GM12864 (cell line): ENCODE measurements at regions not wholly inside any gene's neighbourhood (a gene's known extent, or its start where the extent isn't known, plus 50 kb on each side); places are given as distances from the start of the nearest gene placed in this dataset.
"Not testable (repeated sequence)": the region's sequence is repeated elsewhere in the genome, so short reads cannot be mapped to it uniquely, and the experiment has no call there.

Source experiments
- DNase-seq: peaks from one replicate; pipeline ENCODE4 v3.0.0-alpha.2; 2011; ENCODE audit warnings: low read depth
- H3K4me3 ChIP-seq: 2 replicates; pipeline ENCODE4 v1.5.1; 2011; ENCODE audit warnings: mild to moderate bottlenecking, low read depth, low read length, control low read depth
- TF ChIP-seq, protein P1 (sequence below): IDR thresholded peaks from 2 replicates; pipeline ENCODE4 v1.5.1; 2011; ENCODE audit warnings: low read depth, mild to moderate bottlenecking, moderate library complexity, low read length, control low read depth, inconsistent platforms; ENCODE audit errors: missing control alignments

DNA sequence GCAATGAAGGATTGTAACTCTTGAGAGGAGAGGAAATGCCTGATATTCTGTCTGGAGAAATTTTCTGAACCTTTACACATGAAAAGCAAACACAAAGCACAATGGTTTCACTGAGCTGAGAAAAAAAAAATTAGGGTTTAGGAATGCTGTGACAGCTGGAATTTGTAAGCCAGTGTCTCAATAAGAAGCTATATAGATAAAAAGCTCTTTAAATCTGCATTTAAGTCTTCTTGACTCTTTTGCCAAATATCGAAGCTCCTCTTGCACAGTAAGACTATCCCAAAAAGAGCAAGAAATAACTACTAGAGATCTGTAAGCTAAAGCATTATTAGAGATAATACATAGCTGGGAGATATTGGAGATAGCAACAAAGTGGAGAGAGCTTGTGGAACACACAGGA, 1334.0 kb upstream of the CITED2 start:
- DNase-seq: no peak
- H3K4me3 ChIP-seq: no peak overlapping the region
- TF ChIP-seq, protein P1, sequence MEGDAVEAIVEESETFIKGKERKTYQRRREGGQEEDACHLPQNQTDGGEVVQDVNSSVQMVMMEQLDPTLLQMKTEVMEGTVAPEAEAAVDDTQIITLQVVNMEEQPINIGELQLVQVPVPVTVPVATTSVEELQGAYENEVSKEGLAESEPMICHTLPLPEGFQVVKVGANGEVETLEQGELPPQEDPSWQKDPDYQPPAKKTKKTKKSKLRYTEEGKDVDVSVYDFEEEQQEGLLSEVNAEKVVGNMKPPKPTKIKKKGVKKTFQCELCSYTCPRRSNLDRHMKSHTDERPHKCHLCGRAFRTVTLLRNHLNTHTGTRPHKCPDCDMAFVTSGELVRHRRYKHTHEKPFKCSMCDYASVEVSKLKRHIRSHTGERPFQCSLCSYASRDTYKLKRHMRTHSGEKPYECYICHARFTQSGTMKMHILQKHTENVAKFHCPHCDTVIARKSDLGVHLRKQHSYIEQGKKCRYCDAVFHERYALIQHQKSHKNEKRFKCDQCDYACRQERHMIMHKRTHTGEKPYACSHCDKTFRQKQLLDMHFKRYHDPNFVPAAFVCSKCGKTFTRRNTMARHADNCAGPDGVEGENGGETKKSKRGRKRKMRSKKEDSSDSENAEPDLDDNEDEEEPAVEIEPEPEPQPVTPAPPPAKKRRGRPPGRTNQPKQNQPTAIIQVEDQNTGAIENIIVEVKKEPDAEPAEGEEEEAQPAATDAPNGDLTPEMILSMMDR: no peak

DNA sequence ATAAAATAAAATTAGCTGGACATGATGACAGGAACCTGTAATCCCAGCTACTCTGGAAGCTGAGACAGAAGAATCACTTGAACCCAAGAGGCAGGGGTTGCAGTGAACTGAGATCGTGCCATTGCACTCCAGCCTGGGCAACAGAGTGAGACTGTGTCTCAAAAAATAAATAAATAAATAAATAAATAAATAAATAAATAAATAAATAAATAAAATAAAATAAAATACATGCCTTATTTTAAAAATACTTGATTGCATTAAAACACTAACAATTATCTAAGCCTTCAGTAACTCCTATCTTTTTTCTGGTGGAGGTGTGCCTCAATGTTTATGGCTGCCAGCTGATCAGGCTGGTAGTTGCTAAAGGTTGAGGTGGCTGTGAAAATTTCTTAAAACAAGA, 1329.6 kb upstream of the CITED2 start:
- not testable (repeated sequence) for DNase-seq

DNA sequence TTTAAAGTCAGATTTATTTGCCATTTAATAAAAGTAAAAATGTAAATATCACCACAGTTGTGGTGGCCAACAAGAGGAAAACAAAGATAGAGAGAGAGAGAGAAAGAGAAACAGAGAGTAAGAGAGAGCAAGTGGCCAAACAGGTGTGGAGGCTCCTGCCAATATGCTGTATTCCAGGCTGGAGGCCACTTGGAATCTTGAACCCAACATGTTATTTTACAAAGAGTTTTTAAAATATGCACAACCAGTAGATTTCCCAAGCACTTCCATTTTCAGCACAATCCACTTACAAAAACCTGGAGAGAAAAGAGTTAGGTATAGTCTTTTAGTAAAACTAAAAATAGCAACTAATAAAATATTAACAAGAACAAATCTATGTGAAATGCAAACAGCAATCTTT, 1323.1 kb upstream of the CITED2 start:
- no peak for DNase-seq
- H3K4me3 ChIP-seq: no peak overlapping the region
- TF ChIP-seq, protein P1: no peak

More for the DNA sequence above, 1329.6 kb upstream of the CITED2 start:
- not testable (repeated sequence) for H3K4me3 ChIP-seq

GRCh38 chr6:140684776-140685550, 1310.5 kb upstream of the CITED2 start:
- TF ChIP-seq, protein P1: no peak
- DNase-seq: no peak
- no peak overlapping the region for H3K4me3 ChIP-seq

DNA sequence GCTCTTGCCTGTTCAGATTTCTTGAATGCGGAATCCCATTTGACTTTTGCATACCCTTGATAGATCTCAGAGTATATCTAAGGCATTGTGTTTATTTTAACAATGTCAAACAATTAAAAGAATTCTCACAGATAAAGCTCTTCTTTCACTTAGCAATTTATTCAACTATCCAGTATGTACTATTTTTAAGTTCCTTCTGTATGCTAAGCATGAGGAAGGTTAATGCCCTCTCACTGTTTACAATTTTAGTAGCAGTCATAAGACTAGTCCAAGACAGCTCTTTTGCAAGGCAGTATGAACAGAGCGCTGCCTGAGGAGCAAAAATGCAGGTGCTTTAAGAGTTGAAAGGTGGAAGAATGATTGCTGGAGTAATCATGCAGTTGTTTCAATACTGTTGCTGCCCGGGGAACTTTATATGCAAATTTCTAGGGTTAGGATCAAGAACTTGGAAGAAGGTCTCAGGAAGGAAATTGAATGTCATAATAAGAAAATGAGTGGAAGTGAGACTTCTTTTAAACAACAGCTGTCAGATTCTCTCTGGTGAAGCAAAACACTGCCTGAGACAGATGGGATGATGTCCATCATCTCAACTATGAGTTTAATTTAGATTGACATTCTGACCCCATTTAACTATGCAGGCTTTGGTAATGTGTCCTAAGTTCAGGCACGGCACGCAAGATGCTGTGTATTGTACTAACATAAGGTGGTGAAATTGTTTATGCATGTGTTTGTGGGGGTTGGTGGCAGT, 1303.5 kb upstream of the CITED2 start:
- DNase-seq: no peak
- TF ChIP-seq, protein P1: no peak
- H3K4me3 ChIP-seq: no peak overlapping the region

DNA sequence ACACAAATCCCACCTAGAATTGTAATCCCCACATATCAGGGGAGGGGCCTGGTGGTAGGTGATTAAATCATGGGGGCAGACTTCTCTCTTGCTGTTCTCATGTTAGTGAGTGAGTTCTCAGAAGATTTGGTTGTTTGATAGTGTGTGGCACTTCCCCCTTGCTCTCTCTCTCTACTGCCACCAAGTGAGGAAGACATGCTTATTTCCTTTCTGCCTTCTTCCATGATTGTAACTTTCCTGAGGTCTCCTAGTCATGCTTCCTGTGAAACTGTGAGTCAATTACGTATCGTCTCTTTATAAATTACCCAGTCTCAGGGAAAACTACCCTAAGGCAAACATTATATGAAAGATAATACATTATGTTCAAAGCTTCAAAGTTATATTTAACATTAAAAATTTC, 1297.5 kb upstream of the CITED2 start:
- H3K4me3 ChIP-seq: no peak overlapping the region
- TF ChIP-seq, protein P1: no peak
- no peak for DNase-seq

DNA sequence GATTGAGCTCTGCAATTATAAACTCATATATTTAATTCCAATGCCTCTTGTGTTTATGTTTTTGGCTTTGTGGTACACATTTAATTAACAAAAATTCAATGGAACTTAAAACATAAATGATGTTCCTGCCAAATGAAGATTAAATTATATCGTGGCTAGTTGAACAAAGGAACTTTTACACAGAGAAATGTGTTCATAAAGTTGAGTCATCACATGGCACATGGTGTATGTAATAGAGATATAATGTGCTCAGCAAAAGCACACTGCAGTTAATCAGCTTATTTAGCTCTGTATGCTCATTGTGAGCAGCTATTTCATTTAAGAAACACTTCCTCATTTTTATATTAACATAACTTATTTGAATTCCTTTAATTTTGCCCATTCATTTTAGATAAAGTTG, 1295.6 kb upstream of the CITED2 start:
- DNase-seq: no peak
- TF ChIP-seq, protein P1: no peak
- no peak overlapping the region for H3K4me3 ChIP-seq
